Naive thymus-derived CD8-positive, alpha-beta T cell (primary cell): ENCODE measurements at regions not wholly inside any gene's neighbourhood (a gene's known extent, or its start where the extent isn't known, plus 50 kb on each side); places are given as distances from the start of the nearest gene placed in this dataset.
A peak's percentile ranks its signal among the peaks of the same experiment; 100 is the strongest.
"Not testable (repeated sequence)": the region's sequence is repeated elsewhere in the genome, so short reads cannot be mapped to it uniquely, and the experiment has no call there.

Experiments
- ATAC-seq, 2 donors: fragments of 150-1000 bp; cut with Tn5 transposase in 1 of 2; sonication (Bioruptor Pico), chemical (Tn5 transposase) in 1 of 2; 1 replicate in 1 of 2; 2 replicates in 1 of 2; pipeline ENCODE4 v1.10.0; 2021; ENCODE audit warnings: mild to moderate bottlenecking in 2 of 2, moderate library complexity in 2 of 2
- POLR2A ChIA-PET: fragments of 350-600 bp; sonication (Branson Sonifier 250); formaldehyde crosslinking; loops from one replicate; lab custom pipeline; 2021; ENCODE audit warnings: antibody characterized with exemption; lab: Charles Lee
- DNase-seq, 10 donors: peaks; one replicate each; pipeline versions ENCODE4 v3.0.0 to v3.0.0-alpha.2; 2020 to 2022
- H3K27ac Mint-ChIP-seq, 10 donors: one replicate each; pipeline ENCODE4 v1.8.0; 2020 to 2022; ENCODE audit warnings: mild to moderate bottlenecking in 10 of 10, mixed read lengths in 10 of 10, moderate library complexity in 4 of 10, inconsistent platforms in 1 of 10
- H3K27me3 Mint-ChIP-seq, 5 donors: one replicate each; pipeline ENCODE4 v1.8.0; 2021 to 2022; ENCODE audit warnings: mixed read lengths in 5 of 5
- H3K36me3 Mint-ChIP-seq, 3 donors: one replicate each; pipeline ENCODE4 v1.8.0; 2020 to 2022; ENCODE audit warnings: mixed read lengths in 3 of 3, mild to moderate bottlenecking in 2 of 3, inconsistent platforms in 1 of 3
- H3K4me1 Mint-ChIP-seq, 4 donors: one replicate each; pipeline ENCODE4 v1.8.0; 2021 to 2022; ENCODE audit warnings: mixed read lengths in 4 of 4
- H3K4me3 Mint-ChIP-seq, 10 donors: one replicate each; pipeline ENCODE4 v1.8.0; 2020 to 2022; ENCODE audit warnings: mild to moderate bottlenecking in 10 of 10, mixed read lengths in 10 of 10, moderate library complexity in 6 of 10, inconsistent platforms in 1 of 10
- H3K9me3 Mint-ChIP-seq, 9 donors: one replicate each; pipeline ENCODE4 v1.8.0; 2020 to 2022; ENCODE audit warnings: mixed read lengths in 9 of 9, mild to moderate bottlenecking in 3 of 9, inconsistent platforms in 1 of 9, moderate library complexity in 1 of 9

GRCh38 chr4:56575820-56576429 is 70.3 kb downstream of the ARL9 start:
- H3K36me3 Mint-ChIP-seq: no peaks in the 10 kb centered on the region
- peaks cover 0 to 10% (median 3%) of the 10 kb centered on the region in 5 donors for H3K27me3 Mint-ChIP-seq
- H3K9me3 Mint-ChIP-seq: peaks cover 0 to 4% (median 0%) of the 10 kb centered on the region in 9 donors
- H3K27ac Mint-ChIP-seq: no peak overlapping the region
- no peak overlapping the region for H3K4me3 Mint-ChIP-seq
- POLR2A ChIA-PET: interaction anchor here (0.6 to 1.0 kb wide), 3 partner anchors 13 to 242 kb away, joined by 4 read pairs; no protein-coding TSS in a partner anchor
- H3K4me1 Mint-ChIP-seq: peaks cover 0 to 3% (median 0%) of the 10 kb centered on the region in 4 donors
- DNase-seq (peak in 3 of 10 donors; percentile 20 to 31 (median 21)), ATAC-seq (peak in 1 of 2 donors; percentile 41)

DNA sequence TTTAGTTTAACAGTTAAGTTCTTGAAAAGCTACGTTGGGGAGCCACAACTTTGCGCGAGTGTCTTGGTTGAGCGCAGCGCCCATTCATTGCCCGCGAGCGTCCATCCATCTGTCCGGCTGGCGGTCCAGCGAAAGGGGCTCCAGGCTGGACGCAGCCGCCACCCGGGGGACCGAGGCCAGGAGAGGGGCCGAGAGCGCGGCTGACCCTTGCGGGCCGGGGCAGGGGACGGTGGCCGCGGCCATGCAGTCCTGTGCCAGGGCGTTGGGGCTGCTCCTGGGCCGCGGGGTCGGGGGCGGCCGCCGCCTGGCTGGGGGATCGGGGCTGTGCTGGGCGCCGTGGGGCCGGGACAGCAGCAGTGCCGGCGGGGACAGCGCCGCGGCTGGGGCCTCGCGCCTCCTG is 86.8 kb downstream of the ARL9 start:
- Mint-ChIP-seq H3K9me3 (peaks cover 2 to 13% (median 7%) of the 10 kb centered on the region in 9 donors), H3K27me3 (peaks cover 5 to 19% (median 17%) of the 10 kb centered on the region in 5 donors)
- ATAC-seq, H3K4me1 Mint-ChIP-seq, H3K36me3 Mint-ChIP-seq, POLR2A ChIA-PET, H3K27ac Mint-ChIP-seq, H3K4me3 Mint-ChIP-seq, DNase-seq: not testable (repeated sequence)
